ENCODE measurements at regions not wholly inside any gene's neighbourhood (a gene's known extent, or its start where the extent isn't known, plus 50 kb on each side); places are given as distances from the start of the nearest gene placed in this dataset.

GRCh38 chr14:51529736-51530135 lies 122.0 kb upstream of the FRMD6 start:
- H4K20me1 ChIP-seq (replicated peaks; ENCODE audit: insufficient read depth), result no peaks in the 10 kb centered on the region
- no peak overlapping the region for H3K4me2 ChIP-seq
- no peaks in the 10 kb centered on the region for H3K36me3 ChIP-seq (ENCODE audit: insufficient read depth)
- no peak for DNase-seq (ENCODE audit: low spot score)
- Mint-ChIP-seq H3K27me3 (ENCODE audit: insufficient read depth, low read depth, poor library complexity) (no peaks in the 10 kb centered on the region), H3K4me3 (no peak overlapping the region), H3K9me3 (no peaks in the 10 kb centered on the region), H3K4me1 (no peaks in the 10 kb centered on the region), H3K27ac (no peak overlapping the region), H3K36me3 (ENCODE audit: low read depth) (no peaks in the 10 kb centered on the region)
- no peak overlapping the region; the same call in 1 of the 2 replicates for H2AFZ ChIP-seq
- H3K4me1 ChIP-seq (ENCODE audit: insufficient read depth), result no peaks in the 10 kb centered on the region
- peaks cover 8% of the 10 kb centered on the region; the same call in 1 of the 2 replicates for H3K9me2 ChIP-seq (ENCODE audit: insufficient read depth)
- ATAC-seq, result no peak
- no peaks in the 10 kb centered on the region for H3K27me3 ChIP-seq (ENCODE audit: insufficient read depth)
- no peaks in the 10 kb centered on the region for H3F3A ChIP-seq (replicated peaks; ENCODE audit: low read depth)
- no peaks in the 10 kb centered on the region for H3K79me2 ChIP-seq (replicated peaks; ENCODE audit: insufficient read depth)
- H3K27ac ChIP-seq (ENCODE audit: low read depth), result no peak overlapping the region
- TF ChIP-seq ZNF114 (CRISPR knock-in tag; IDR thresholded peaks at IDR 0.05) (no peak), ETS1 (IDR thresholded peaks at IDR 0.05) (no peak), ZNF331 (CRISPR knock-in tag; IDR thresholded peaks at IDR 0.05; ENCODE audit: low read depth) (no peak), EZH2 (IDR thresholded peaks at IDR 0.05; ENCODE audit: low read depth, unreplicated experiment) (no peak)
- no peak overlapping the region for H3K4me3 ChIP-seq

GRCh38 chr14:51533160-51533559 lies 118.5 kb upstream of the FRMD6 start:
- Histone ChIP-seq H2AFZ (no peak overlapping the region), H3K4me1 (ENCODE audit: insufficient read depth) (no peaks in the 10 kb centered on the region), H3F3A (replicated peaks; ENCODE audit: low read depth) (no peaks in the 10 kb centered on the region), H3K36me3 (ENCODE audit: insufficient read depth) (no peaks in the 10 kb centered on the region), H3K9me2 (ENCODE audit: insufficient read depth) (peaks cover 5% of the 10 kb centered on the region; the same call in 1 of the 2 replicates), H3K27me3 (ENCODE audit: insufficient read depth) (no peaks in the 10 kb centered on the region), H4K20me1 (replicated peaks; ENCODE audit: insufficient read depth) (no peaks in the 10 kb centered on the region), H3K79me2 (replicated peaks; ENCODE audit: insufficient read depth) (no peaks in the 10 kb centered on the region), H3K4me2 (no peak overlapping the region), H3K27ac (ENCODE audit: low read depth) (no peak overlapping the region), H3K4me3 (no peak overlapping the region)
- Mint-ChIP-seq H3K9me3 (no peaks in the 10 kb centered on the region), H3K4me1 (no peaks in the 10 kb centered on the region), H3K36me3 (ENCODE audit: low read depth) (no peaks in the 10 kb centered on the region), H3K4me3 (no peak overlapping the region), H3K27ac (no peak overlapping the region), H3K27me3 (ENCODE audit: insufficient read depth, low read depth, poor library complexity) (no peaks in the 10 kb centered on the region)
- DNase-seq (ENCODE audit: low spot score) (no peak), ATAC-seq (no peak)
- TF ChIP-seq ZNF114 (CRISPR knock-in tag; IDR thresholded peaks at IDR 0.05), result no peak
- no peak for TF ChIP-seq EZH2 (IDR thresholded peaks at IDR 0.05; ENCODE audit: low read depth, unreplicated experiment)
- no peak for TF ChIP-seq JUNB (IDR thresholded peaks at IDR 0.05; ENCODE audit: unreplicated experiment)
- TF ChIP-seq CTCF (conservative IDR thresholded peaks at IDR 0.05; ENCODE audit: low read depth in 2 of 2), result no peak
- TF ChIP-seq CREB1 (CRISPR knock-in tag; IDR thresholded peaks at IDR 0.05; ENCODE audit: low read depth), result no peak
- no peak for TF ChIP-seq ETS1 (IDR thresholded peaks at IDR 0.05)
- no peak for TF ChIP-seq REST (IDR thresholded peaks at IDR 0.05; ENCODE audit: unreplicated experiment)
- TF ChIP-seq POLR2AphosphoS5 (IDR thresholded peaks at IDR 0.05; ENCODE audit: low read depth), result no peak
- TF ChIP-seq EZH2phosphoT487 (IDR thresholded peaks at IDR 0.05; ENCODE audit: unreplicated experiment), result no peak
- no peak for TF ChIP-seq NANOG (IDR thresholded peaks at IDR 0.05; ENCODE audit: borderline replicate concordance)
